ENCODE measurements at regions not wholly inside any gene's neighbourhood (a gene's known extent, or its start where the extent isn't known, plus 50 kb on each side); places are given as distances from the start of the nearest gene placed in this dataset.

- H3K9me3 ChIP-seq (ENCODE audit: control insufficient read depth, low read depth, low read length), result no peaks in the 10 kb centered on the region
- no peak overlapping the region for H2AFZ ChIP-seq (ENCODE audit: low read length)
- no peak overlapping the region for H2BK5ac ChIP-seq (ENCODE audit: insufficient read length, low read length)
- no peak overlapping the region for H2AK5ac ChIP-seq (ENCODE audit: insufficient read length, low read length)
- no peaks in the 10 kb centered on the region for H3K4me1 ChIP-seq (ENCODE audit: insufficient read depth, low read length)
- H3T11ph ChIP-seq (ENCODE audit: low read length), result no peak overlapping the region
- no peak for TF ChIP-seq CTCF (conservative IDR thresholded peaks at IDR 0.05)
- DNase-seq, result no peak
- Mint-ChIP-seq H3K9me3 (peaks cover 0 to 5% of the 10 kb centered on the region in 2 experiments; a peak in 3 of 5 replicates), H3K27me3 (ENCODE audit: low read depth) (no peaks in the 10 kb centered on the region), H3K36me3 (ENCODE audit: insufficient read depth in 1 of 3, low read depth in 3 of 3) (no peaks in the 10 kb centered on the region; a peak in 1 of 7 replicates), H3K4me1 (no peaks in the 10 kb centered on the region), H3K4me3 (no peak overlapping the region), H3K27ac (no peak overlapping the region)
- H2BK15ac ChIP-seq (ENCODE audit: low read depth, low read length), result no peak overlapping the region
- no peak overlapping the region for H3K18ac ChIP-seq (ENCODE audit: insufficient read length, low read depth, low read length)
- H3K23me2 ChIP-seq (ENCODE audit: insufficient read length, low read depth, low read length, poor library complexity, severe bottlenecking), result no peaks in the 10 kb centered on the region
- H3K79me1 ChIP-seq (ENCODE audit: insufficient read depth, low read depth, low read length, poor library complexity, severe bottlenecking), result no peaks in the 10 kb centered on the region
- H3K27ac ChIP-seq (ENCODE audit: insufficient read length, low read depth, low read length), result no peak overlapping the region
- no peak overlapping the region for H3K9ac ChIP-seq (ENCODE audit: extremely low read depth, insufficient read length, low read length)
- H2BK20ac ChIP-seq (ENCODE audit: low read depth, low read length, poor library complexity, severe bottlenecking), result no peak overlapping the region
- H3K27me3 ChIP-seq (ENCODE audit: insufficient read depth, low read length), result no peaks in the 10 kb centered on the region
- no peak overlapping the region for H2BK120ac ChIP-seq (ENCODE audit: low read depth, low read length, poor library complexity, severe bottlenecking)
- H3K4me2 ChIP-seq (ENCODE audit: insufficient read depth, insufficient read length, low read length), result no peak overlapping the region
- H3K56ac ChIP-seq (ENCODE audit: insufficient read length, low read depth, low read length), result no peak overlapping the region
- WGBS (ENCODE audit: extremely low coverage, insufficient read length, low lambda C conversion rate), result no CpG with 5 or more reads among the region's 2 CpGs
- H4K20me1 ChIP-seq (ENCODE audit: control insufficient read depth, insufficient read depth, insufficient read length), result no peaks in the 10 kb centered on the region
- H3K79me2 ChIP-seq (ENCODE audit: insufficient read depth, low read length), result no peaks in the 10 kb centered on the region
- no peak overlapping the region for H2BK12ac ChIP-seq (ENCODE audit: insufficient read length, low read depth, low read length)
- H4K8ac ChIP-seq (replicated peaks; ENCODE audit: insufficient read length, low read depth, low read length), result no peak overlapping the region
- H3K23ac ChIP-seq (ENCODE audit: insufficient read length, low read depth, low read length), result no peak overlapping the region
- H4K91ac ChIP-seq (ENCODE audit: insufficient read length, low read depth, low read length), result no peak overlapping the region
- no peak overlapping the region for H3K14ac ChIP-seq (ENCODE audit: insufficient read depth, low read length)
- H3K4ac ChIP-seq (ENCODE audit: low read depth, low read length), result no peak overlapping the region
- no peak overlapping the region for H4K5ac ChIP-seq (ENCODE audit: insufficient read length, low read depth, low read length)
These were observed 79.1 kb downstream of the TRIB2 start for GRCh38 chr2:12795851-12796250.
